ENCODE measurements at regions not wholly inside any gene's neighbourhood (a gene's known extent, or its start where the extent isn't known, plus 50 kb on each side); places are given as distances from the start of the nearest gene placed in this dataset.

DNA sequence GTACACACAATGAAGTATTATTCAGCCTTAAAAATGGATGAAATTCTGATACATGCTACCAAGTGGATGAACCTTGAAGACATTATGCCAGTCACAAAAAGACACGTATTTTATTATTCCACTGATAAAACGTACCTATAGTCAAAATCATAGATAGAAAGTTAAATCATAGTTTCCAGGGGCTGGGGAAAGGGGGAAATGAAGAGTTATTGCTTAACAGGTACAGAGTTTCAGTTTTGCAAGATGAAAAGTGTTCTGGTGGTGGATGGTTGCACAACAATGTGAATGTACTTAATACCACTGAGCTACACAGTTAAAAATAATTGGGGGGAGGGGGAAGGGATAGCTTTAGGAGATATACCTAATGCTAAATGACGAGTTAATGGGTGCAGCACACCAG, 63.5 kb upstream of the FOXN2 start:
- Histone ChIP-seq H2BK12ac (ENCODE audit: low read length) (no peak overlapping the region), H3K4me2 (ENCODE audit: insufficient read depth, low read length, poor library complexity, severe bottlenecking) (no peak overlapping the region), H3K23ac (ENCODE audit: low read depth, low read length, poor library complexity) (no peak overlapping the region), H3K27me3 (ENCODE audit: control insufficient read depth in 3 of 3, insufficient read depth in 3 of 3, low read depth in 1 of 3, low read length in 3 of 3) (peaks cover 0 to 2% (median 0%) of the 10 kb centered on the region in 3 experiments), H3K4me3 (ENCODE audit: low read length in 2 of 2) (no peak overlapping the region), H3K36me3 (replicated peaks in 1 of 2; ENCODE audit: control insufficient read depth in 2 of 2, insufficient read depth in 2 of 2, low read length in 2 of 2) (no peaks in the 10 kb centered on the region), H3K4me1 (ENCODE audit: control insufficient read depth in 2 of 2, insufficient read depth in 1 of 2, low read depth in 1 of 2, low read length in 2 of 2) (peaks cover 0 to 5% of the 10 kb centered on the region in 2 donors), H3K9me3 (replicated peaks in 1 of 2; ENCODE audit: control insufficient read depth in 2 of 2, insufficient read depth in 1 of 2, low read depth in 1 of 2, low read length in 2 of 2) (no peaks in the 10 kb centered on the region), H4K91ac (ENCODE audit: low read depth, low read length, poor library complexity) (no peak overlapping the region), H3K9ac (ENCODE audit: low read depth, low read length, poor library complexity) (no peak overlapping the region), H2BK5ac (ENCODE audit: low read length) (no peak overlapping the region), H2AK5ac (ENCODE audit: low read depth, low read length) (no peak overlapping the region), H3K18ac (ENCODE audit: low read length) (no peak overlapping the region), H3K79me1 (ENCODE audit: low read depth, low read length) (peaks cover 1% of the 10 kb centered on the region), H3K14ac (ENCODE audit: low read length) (no peak overlapping the region), H2AFZ (ENCODE audit: low read length) (no peak overlapping the region), H2BK120ac (ENCODE audit: low read depth, low read length) (no peak overlapping the region), H2BK15ac (ENCODE audit: low read length) (no peak overlapping the region), H3K27ac (replicated peaks; ENCODE audit: low read length) (no peak overlapping the region), H3K4ac (ENCODE audit: low read length) (no peak overlapping the region), H4K8ac (ENCODE audit: low read depth, low read length) (no peak overlapping the region)
- DNase-seq (ENCODE audit: low spot score): no peak
- no CpG with 5 or more reads among the region's 3 CpGs for WGBS, 2 donors (ENCODE audit: extremely low coverage in 2 of 2, insufficient read length in 2 of 2, insufficient replicate concordance in 1 of 2)

DNA sequence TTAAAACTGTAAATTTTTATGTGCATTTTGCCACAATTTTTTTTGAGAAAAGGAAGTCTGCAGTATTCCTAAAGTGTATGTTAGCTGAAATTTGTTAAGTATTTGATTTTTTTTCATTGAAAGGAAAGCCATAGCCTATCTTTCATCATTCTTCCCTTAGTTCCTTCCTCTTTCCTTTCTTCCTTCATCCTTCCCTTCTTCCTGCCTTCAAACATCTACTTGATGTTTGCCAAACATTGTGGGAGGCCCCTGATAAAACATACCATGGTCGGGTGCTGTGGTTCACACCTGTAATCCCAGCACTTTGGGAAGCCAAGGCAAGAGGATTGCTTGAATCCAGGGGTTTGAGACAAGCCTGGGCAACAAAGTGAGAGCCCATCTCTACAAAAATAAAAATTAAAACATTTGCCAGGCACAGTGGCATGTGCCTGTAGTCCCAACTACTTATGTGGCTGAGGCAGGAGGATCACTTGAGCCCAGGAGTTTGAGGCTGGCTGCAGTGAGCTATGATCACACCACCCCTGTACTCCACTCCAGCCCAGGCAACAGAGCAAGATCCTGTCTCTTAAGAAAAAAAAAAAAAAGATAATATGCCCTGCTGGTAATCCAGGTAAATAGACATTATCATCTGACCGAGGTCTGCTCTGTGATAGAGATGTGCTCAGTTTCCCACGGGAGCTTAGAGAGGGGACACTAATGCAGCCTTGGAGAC, 62.9 kb upstream of the FOXN2 start:
- H3K4me3 ChIP-seq (ENCODE audit: low read length in 2 of 2): no peak overlapping the region
- H3K27ac ChIP-seq (replicated peaks; ENCODE audit: low read length): no peak overlapping the region
- WGBS, 2 donors (ENCODE audit: extremely low coverage in 2 of 2, insufficient read length in 2 of 2, insufficient replicate concordance in 1 of 2): no CpG with 5 or more reads among the region's 3 CpGs
- H4K91ac ChIP-seq (ENCODE audit: low read depth, low read length, poor library complexity): no peak overlapping the region
- no peak overlapping the region for H2BK5ac ChIP-seq (ENCODE audit: low read length)
- no peaks in the 10 kb centered on the region for H3K79me1 ChIP-seq (ENCODE audit: low read depth, low read length)
- peaks cover 0 to 2% (median 0%) of the 10 kb centered on the region in 3 experiments for H3K27me3 ChIP-seq (ENCODE audit: control insufficient read depth in 3 of 3, insufficient read depth in 3 of 3, low read depth in 1 of 3, low read length in 3 of 3)
- no peak overlapping the region for H2BK12ac ChIP-seq (ENCODE audit: low read length)
- H3K18ac ChIP-seq (ENCODE audit: low read length): no peak overlapping the region
- H3K9me3 ChIP-seq (replicated peaks in 1 of 2; ENCODE audit: control insufficient read depth in 2 of 2, insufficient read depth in 1 of 2, low read depth in 1 of 2, low read length in 2 of 2): no peaks in the 10 kb centered on the region
- no peak overlapping the region for H3K9ac ChIP-seq (ENCODE audit: low read depth, low read length, poor library complexity)
- H3K14ac ChIP-seq (ENCODE audit: low read length): no peak overlapping the region
- no peak overlapping the region for H3K4me2 ChIP-seq (ENCODE audit: insufficient read depth, low read length, poor library complexity, severe bottlenecking)
- no peak overlapping the region for H3K4ac ChIP-seq (ENCODE audit: low read length)
- no peak for DNase-seq (ENCODE audit: low spot score)
- no peak overlapping the region for H2AK5ac ChIP-seq (ENCODE audit: low read depth, low read length)
- H2AFZ ChIP-seq (ENCODE audit: low read length): no peak overlapping the region
- H2BK15ac ChIP-seq (ENCODE audit: low read length): no peak overlapping the region
- no peak overlapping the region for H2BK120ac ChIP-seq (ENCODE audit: low read depth, low read length)
- H3K23ac ChIP-seq (ENCODE audit: low read depth, low read length, poor library complexity): no peak overlapping the region
- no peak overlapping the region for H4K8ac ChIP-seq (ENCODE audit: low read depth, low read length)
- H3K4me1 ChIP-seq (ENCODE audit: control insufficient read depth in 2 of 2, insufficient read depth in 1 of 2, low read depth in 1 of 2, low read length in 2 of 2): peaks cover 0 to 5% of the 10 kb centered on the region in 2 donors
- H3K36me3 ChIP-seq (replicated peaks in 1 of 2; ENCODE audit: control insufficient read depth in 2 of 2, insufficient read depth in 2 of 2, low read length in 2 of 2): no peaks in the 10 kb centered on the region

- Histone ChIP-seq H3K4me3 (ENCODE audit: low read length in 2 of 2) (no peak overlapping the region), H3K18ac (ENCODE audit: low read length) (no peak overlapping the region), H2BK120ac (ENCODE audit: low read depth, low read length) (no peak overlapping the region), H3K27ac (replicated peaks; ENCODE audit: low read length) (no peak overlapping the region), H4K8ac (ENCODE audit: low read depth, low read length) (no peak overlapping the region), H3K4me2 (ENCODE audit: insufficient read depth, low read length, poor library complexity, severe bottlenecking) (no peak overlapping the region), H3K79me1 (ENCODE audit: low read depth, low read length) (no peaks in the 10 kb centered on the region), H3K14ac (ENCODE audit: low read length) (no peak overlapping the region), H3K23ac (ENCODE audit: low read depth, low read length, poor library complexity) (no peak overlapping the region), H3K4ac (ENCODE audit: low read length) (no peak overlapping the region), H3K9ac (ENCODE audit: low read depth, low read length, poor library complexity) (no peak overlapping the region), H3K36me3 (replicated peaks in 1 of 2; ENCODE audit: control insufficient read depth in 2 of 2, insufficient read depth in 2 of 2, low read length in 2 of 2) (no peaks in the 10 kb centered on the region), H2BK12ac (ENCODE audit: low read length) (no peak overlapping the region), H3K4me1 (ENCODE audit: control insufficient read depth in 2 of 2, insufficient read depth in 1 of 2, low read depth in 1 of 2, low read length in 2 of 2) (peaks cover 0 to 5% of the 10 kb centered on the region in 2 donors), H2BK5ac (ENCODE audit: low read length) (no peak overlapping the region), H3K27me3 (ENCODE audit: control insufficient read depth in 3 of 3, insufficient read depth in 3 of 3, low read depth in 1 of 3, low read length in 3 of 3) (peaks cover 0 to 2% (median 0%) of the 10 kb centered on the region in 3 experiments), H2AFZ (ENCODE audit: low read length) (no peak overlapping the region), H2AK5ac (ENCODE audit: low read depth, low read length) (no peak overlapping the region), H3K9me3 (replicated peaks in 1 of 2; ENCODE audit: control insufficient read depth in 2 of 2, insufficient read depth in 1 of 2, low read depth in 1 of 2, low read length in 2 of 2) (no peaks in the 10 kb centered on the region), H4K91ac (ENCODE audit: low read depth, low read length, poor library complexity) (no peak overlapping the region), H2BK15ac (ENCODE audit: low read length) (no peak overlapping the region)
- no CpG with 5 or more reads among the region's 1 CpG for WGBS, 2 donors (ENCODE audit: extremely low coverage in 2 of 2, insufficient read length in 2 of 2, insufficient replicate concordance in 1 of 2)
- no peak for DNase-seq (ENCODE audit: low spot score)
These were observed 61.2 kb upstream of the FOXN2 start for GRCh38 chr2:48253301-48253700.

DNA sequence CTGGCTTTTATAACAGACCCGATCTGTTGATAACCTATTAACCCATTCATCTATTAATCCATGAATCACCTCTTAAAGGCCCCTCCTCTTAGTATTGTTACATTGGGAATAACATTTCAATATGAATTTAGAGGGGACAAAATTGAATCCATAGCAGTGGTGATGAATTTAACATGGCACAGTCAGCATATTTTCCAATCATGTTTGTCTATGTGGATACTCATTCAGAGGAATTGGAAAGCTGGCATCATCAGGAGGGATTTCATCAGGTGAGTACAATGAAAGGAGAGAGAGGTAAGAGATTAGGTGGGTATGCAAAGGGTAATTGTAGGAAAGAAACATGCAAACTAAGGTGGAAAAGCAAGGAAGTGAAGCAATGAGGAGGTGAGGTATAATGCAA, 59.6 kb upstream of the FOXN2 start:
- Histone ChIP-seq H2BK5ac (ENCODE audit: low read length) (no peak overlapping the region), H3K9ac (ENCODE audit: low read depth, low read length, poor library complexity) (no peak overlapping the region)

More for the DNA sequence above, 59.6 kb upstream of the FOXN2 start:
- Histone ChIP-seq H2BK120ac (ENCODE audit: low read depth, low read length) (no peak overlapping the region), H3K4me1 (ENCODE audit: control insufficient read depth in 2 of 2, insufficient read depth in 1 of 2, low read depth in 1 of 2, low read length in 2 of 2) (no peaks in the 10 kb centered on the region), H3K4me3 (ENCODE audit: low read length in 2 of 2) (no peak overlapping the region), H3K23ac (ENCODE audit: low read depth, low read length, poor library complexity) (no peak overlapping the region), H3K4me2 (ENCODE audit: insufficient read depth, low read length, poor library complexity, severe bottlenecking) (no peak overlapping the region), H4K91ac (ENCODE audit: low read depth, low read length, poor library complexity) (no peak overlapping the region), H2AFZ (ENCODE audit: low read length) (no peak overlapping the region), H3K36me3 (replicated peaks in 1 of 2; ENCODE audit: control insufficient read depth in 2 of 2, insufficient read depth in 2 of 2, low read length in 2 of 2) (no peaks in the 10 kb centered on the region), H2AK5ac (ENCODE audit: low read depth, low read length) (no peak overlapping the region), H2BK12ac (ENCODE audit: low read length) (no peak overlapping the region), H3K9me3 (replicated peaks in 1 of 2; ENCODE audit: control insufficient read depth in 2 of 2, insufficient read depth in 1 of 2, low read depth in 1 of 2, low read length in 2 of 2) (no peaks in the 10 kb centered on the region), H3K18ac (ENCODE audit: low read length) (no peak overlapping the region), H3K79me1 (ENCODE audit: low read depth, low read length) (no peaks in the 10 kb centered on the region), H4K8ac (ENCODE audit: low read depth, low read length) (no peak overlapping the region), H2BK15ac (ENCODE audit: low read length) (no peak overlapping the region), H3K27ac (replicated peaks; ENCODE audit: low read length) (no peak overlapping the region), H3K4ac (ENCODE audit: low read length) (no peak overlapping the region), H3K27me3 (ENCODE audit: control insufficient read depth in 3 of 3, insufficient read depth in 3 of 3, low read depth in 1 of 3, low read length in 3 of 3) (peaks cover 0 to 2% (median 0%) of the 10 kb centered on the region in 3 experiments), H3K14ac (ENCODE audit: low read length) (no peak overlapping the region)
- no CpG with 5 or more reads among the region's 1 CpG for WGBS, 2 donors (ENCODE audit: extremely low coverage in 2 of 2, insufficient read length in 2 of 2, insufficient replicate concordance in 1 of 2)
- DNase-seq (ENCODE audit: low spot score): no peak
